NCI-H1694 treated with DMSO at 0.1 percent for 48 hours (cell line): ENCODE measurements at regions not wholly inside any gene's neighbourhood (a gene's known extent, or its start where the extent isn't known, plus 50 kb on each side); places are given as distances from the start of the nearest gene placed in this dataset.

ENCODE experiments used
- DNase-seq: peaks from one replicate; lab custom pipeline; 2025; lab: John Stamatoyannopoulos, UW

DNA sequence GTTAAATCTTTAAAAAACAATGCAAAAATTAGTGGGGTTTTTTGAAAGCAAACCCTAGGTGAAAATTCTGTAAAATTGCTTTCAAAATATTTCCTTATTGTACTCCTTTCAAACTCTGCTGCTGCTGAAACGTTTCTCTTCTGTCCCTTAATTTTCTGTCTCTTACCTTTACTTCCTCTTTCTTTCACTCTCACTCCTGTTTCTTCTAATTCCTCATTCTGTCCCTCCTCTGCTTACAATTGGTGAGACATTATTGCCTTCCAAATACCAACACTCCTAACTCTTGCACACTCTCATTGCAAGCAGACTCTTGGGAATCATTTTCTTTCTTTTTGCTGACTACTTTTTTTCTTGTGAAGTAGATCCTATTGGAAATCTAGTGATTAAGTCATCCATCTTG lies 685.6 kb upstream of the SLITRK1 start:
- no peak for DNase-seq

DNA sequence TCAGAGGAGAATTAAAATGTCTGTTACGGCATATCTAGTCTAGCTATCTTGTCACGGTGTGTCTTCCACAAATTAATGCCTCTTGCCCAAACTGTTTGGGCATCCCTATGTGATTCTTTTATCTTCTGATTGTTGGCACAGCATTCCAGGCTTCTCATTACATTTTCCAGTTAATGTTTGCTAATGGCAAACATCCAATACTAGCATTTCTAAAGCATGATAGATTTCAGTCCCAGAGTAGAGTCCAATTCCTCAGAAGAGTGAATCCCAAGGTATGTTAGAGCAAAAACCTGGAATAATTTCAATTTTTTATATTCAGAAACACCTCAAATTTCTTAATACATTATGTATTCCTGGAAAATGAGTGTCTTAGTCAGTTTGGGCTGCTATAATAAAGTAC lies 684.5 kb upstream of the SLITRK1 start:
- DNase-seq: no peak

DNA sequence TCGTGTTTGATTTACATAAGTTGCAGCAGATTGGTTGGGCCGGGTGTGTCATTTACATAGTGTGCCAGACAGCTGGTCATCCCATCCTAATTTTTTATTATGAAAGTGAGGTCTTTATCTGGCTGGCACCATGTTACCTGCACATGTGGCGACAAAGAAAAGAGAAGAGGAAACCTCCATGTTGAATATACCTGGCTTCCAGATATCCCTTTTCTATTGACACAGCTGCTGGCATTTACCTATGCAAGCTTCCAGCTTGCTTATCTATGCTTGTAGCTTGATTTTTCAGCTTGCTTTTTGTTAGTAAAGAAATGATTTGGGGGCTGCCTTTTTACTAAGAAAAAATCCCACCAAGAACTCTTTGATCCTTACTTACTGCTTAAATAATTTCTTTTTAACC lies 681.3 kb upstream of the SLITRK1 start:
- no peak for DNase-seq

GRCh38 chr13:84553227-84553626 lies 671.0 kb upstream of the SLITRK1 start:
- no peak for DNase-seq

DNA sequence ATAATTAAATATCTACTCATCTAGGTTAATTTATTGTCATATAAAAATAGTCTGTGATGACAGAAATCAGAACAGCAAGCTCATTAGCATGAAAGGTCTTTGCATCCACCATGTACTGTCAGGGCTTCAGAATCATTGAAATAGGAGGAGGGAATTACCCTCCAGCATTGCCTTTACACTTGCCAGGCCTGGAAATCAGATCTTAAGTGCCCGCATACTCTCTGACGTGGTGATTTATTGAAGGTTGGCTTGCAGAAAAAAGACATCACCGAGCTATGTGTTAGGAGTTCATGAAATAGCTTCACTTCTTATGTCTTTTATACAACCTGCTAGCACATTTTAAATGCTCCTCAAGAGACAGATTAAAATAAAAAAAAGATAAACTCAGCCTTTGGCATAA lies 661.7 kb upstream of the SLITRK1 start:
- DNase-seq: no peak

- DNase-seq: no peak
Observed at GRCh38 chr13:84542348-84542747, 660.1 kb upstream of the SLITRK1 start.

- DNase-seq: no peak
Observed at GRCh38 chr13:84536906-84537305, 654.6 kb upstream of the SLITRK1 start.

GRCh38 chr13:84528408-84529070 lies 646.3 kb upstream of the SLITRK1 start:
- no peak for DNase-seq

DNA sequence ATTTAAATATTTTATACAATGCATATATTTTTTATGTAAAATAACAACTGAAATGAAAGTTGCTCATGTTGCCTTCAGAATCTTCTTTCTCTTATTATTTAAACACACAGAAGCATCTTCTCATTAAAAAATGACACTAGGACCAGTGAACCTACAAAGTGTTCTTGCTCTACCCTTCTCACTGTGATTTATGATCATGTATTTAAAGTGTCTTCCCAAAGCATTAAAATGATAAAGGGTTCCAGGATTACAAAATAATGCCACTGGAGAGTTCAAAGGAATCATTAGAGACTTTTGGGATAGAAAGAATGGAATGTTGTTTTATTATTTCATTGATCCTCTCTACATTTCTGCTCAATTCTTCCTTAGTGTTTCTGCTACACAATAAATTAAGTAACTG lies 643.6 kb upstream of the SLITRK1 start:
- DNase-seq: no peak

DNA sequence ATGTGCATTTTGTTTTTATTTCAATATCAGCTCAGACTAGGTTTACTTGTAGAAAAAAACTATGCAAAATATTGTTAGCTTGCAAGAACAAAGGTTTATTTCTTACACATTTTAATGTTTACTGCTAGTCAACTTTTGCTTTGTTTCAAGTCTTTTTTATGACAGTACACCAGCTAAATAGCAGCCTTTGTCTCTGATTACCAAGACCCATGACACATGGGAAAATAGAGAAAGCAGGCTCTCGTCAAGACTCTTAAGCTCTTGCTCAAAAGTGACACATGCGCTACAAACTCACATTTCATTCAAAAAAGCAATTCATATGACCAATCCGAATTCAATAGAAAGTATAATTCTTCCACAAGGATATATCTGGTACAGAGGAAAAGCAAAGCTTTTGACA lies 642.3 kb upstream of the SLITRK1 start:
- DNase-seq: no peak

DNA sequence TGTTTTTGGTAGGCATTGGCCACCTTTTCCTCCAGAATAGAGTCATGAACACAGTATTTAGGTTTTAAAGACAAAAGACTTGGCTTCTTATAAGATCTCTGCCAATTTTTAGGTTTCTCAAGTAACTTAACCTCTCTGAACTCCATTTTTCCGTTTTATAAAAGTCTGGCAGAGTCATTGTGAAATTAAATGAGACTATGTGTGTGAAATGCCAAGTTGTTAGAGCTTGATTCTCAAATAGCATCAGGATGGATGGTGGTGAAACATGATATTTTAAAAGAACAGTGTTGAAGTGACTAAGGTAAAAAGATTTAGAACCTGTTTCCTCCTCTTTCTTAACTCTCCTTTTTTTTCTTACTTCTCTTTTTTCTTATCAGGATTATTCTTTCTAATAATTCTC lies 617.7 kb upstream of the SLITRK1 start:
- no peak for DNase-seq

DNA sequence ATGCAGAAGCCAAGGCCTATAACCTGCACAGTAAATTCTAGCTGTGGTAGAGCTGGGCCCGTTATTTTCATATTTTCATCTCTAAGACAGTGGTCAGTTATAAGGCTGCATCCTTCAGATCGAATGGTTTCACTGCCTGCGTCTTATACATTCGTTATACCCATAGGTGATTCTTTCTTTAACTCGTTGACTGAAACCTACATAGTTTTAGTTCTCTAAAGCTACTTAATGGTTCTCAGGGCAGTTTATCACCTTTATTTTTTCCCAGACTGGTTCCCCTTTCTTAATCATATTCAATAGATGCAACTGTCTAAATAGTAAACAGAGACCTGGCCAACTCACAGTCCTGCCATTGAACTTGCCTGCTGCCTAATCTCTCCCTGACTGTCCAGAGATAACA lies 615.3 kb upstream of the SLITRK1 start:
- DNase-seq: no peak

- no peak for DNase-seq
Observed at GRCh38 chr13:84491952-84492351, 609.7 kb upstream of the SLITRK1 start.

DNA sequence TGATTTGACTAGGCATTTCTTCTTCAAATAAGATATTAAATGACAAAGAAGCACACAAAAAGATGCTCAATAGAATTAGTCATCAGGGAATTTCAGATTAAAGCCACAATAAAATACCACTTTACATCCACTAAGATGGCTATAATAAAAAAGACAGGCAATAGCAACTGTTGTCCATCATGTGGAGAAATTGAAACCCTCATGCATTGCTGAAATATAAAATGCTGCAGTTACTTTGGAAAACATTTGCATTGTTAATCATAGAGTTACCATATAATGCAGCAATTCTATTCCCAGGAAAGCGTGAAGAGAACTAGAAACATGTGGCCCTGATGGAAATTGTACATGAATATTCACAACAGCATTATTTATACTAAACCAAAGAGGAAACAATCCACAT lies 605.5 kb upstream of the SLITRK1 start:
- DNase-seq: no peak

- no peak for DNase-seq
Observed at GRCh38 chr13:84481958-84482357, 599.7 kb upstream of the SLITRK1 start.

- DNase-seq: no peak
Observed at GRCh38 chr13:84479656-84480055, 597.4 kb upstream of the SLITRK1 start.

DNA sequence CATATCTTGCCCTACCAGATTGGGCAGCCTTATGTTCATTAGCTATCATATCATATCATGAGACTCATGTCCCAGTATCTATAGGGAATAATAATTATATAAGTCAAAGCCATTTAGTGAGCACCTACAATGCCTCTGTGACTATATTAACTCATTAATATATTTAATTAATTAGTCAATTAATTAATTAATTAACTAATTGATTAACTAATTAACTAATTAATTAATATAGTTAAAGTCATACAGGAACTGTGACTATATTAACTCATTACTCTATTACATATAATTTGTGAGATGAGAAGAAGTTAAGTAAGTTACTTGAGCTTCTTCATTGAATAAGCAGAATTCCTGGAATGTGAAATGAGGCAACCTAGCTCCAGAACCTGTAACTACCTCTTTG lies 588.3 kb upstream of the SLITRK1 start:
- no peak for DNase-seq

GRCh38 chr13:84466461-84466860 lies 584.2 kb upstream of the SLITRK1 start:
- DNase-seq: no peak

- DNase-seq: no peak
Observed at GRCh38 chr13:84460989-84461388, 578.7 kb upstream of the SLITRK1 start.

DNA sequence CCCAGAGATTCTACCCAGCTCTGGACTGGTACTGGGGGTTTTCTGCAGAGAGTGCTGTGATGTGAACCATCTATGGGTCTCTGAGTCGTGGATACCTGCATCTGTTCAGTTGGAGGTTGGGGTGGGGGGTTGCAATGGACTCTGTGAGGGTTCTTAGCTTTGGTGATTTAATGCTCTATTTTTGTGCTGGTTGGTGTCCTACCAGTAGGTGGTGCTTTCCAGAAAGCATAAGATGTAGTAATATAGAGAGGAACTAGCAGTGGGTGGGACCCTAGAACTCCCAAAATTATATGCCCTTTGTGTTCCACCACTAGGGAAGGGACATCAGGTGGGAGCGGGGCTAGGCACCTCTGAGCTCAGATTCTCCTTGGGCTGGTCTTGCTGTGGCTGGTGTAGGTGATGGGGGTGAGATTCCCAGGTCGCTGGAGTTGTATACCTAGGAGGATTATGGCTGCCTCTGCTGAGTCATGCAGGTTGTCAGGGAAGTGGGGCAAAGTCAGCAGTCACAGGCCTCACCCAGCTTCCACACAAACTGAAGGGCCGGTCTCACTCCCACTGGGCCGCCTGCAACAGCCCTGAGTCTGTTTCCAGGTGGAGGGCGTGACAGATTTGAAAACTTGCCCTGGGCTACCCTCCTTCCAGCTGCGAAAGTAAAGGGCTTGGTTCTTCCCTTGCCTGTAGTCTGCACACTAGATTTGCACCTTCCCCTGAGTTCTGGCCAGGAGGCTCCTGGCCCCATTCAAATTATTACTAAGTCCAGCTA lies 573.0 kb upstream of the SLITRK1 start:
- no peak for DNase-seq

DNA sequence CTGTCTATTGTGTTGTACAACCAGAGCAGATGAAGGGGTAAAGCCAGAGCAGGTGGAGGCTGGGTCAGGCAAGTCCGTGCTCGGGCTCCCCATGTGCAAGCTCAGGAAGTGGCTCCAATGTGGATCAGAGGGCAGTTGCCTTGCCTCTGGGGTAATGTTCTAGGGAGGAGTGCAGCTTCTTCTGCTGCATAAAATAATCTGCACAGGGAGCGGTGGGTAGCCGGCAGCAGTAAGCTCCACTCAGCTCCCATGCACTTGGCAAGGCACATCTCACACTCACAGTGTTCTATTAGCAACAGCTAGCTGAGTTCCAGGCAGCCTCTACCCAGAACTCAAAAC lies 565.3 kb upstream of the SLITRK1 start:
- DNase-seq: no peak

GRCh38 chr13:84446972-84447639 lies 564.8 kb upstream of the SLITRK1 start:
- peak; percentile 41 for DNase-seq

DNA sequence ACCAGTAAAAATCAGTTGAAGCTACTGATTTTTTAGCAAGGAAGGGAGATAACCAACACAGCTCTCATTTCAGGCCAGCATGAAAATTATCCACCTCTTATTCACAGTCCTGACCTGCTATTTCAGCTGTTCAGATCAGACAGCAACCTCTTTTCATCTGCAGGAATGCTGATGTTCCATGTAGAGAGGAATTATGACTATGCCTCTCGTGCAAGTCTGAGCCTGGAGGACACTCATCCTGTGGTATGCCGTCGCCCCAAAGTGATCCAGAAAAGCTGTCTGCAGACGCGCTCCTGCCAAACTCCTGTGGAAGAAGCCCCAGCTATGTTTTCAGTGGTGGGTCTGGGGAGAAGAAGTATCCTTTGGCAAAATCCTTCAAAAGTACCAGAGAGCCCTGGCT lies 563.5 kb upstream of the SLITRK1 start:
- no peak for DNase-seq

- no peak for DNase-seq
Observed at GRCh38 chr13:84443463-84443862, 561.2 kb upstream of the SLITRK1 start.
